ENCODE measurements at regions not wholly inside any gene's neighbourhood (a gene's known extent, or its start where the extent isn't known, plus 50 kb on each side); places are given as distances from the start of the nearest gene placed in this dataset.

GRCh38 chr3:118742760-118743159, 291.9 kb downstream of the IGSF11 start:
- no peak for TF ChIP-seq EZH2 (optimal IDR thresholded peaks at IDR 0.05; ENCODE audit: low read depth, low read length)
- TF ChIP-seq EZH2phosphoT487 (IDR thresholded peaks at IDR 0.05; ENCODE audit: low read length) = no peak
- no peak for TF ChIP-seq CTCF (IDR thresholded peaks at IDR 0.05; ENCODE audit: low read length)
- Histone ChIP-seq H2AFZ (ENCODE audit: low read length) (no peak overlapping the region), H3K9me2 (replicated peaks; ENCODE audit: insufficient read depth, low read length) (no peaks in the 10 kb centered on the region), H3K9ac (ENCODE audit: low read length) (no peak overlapping the region), H3K9me3 (replicated peaks; ENCODE audit: insufficient read depth, low read length) (no peaks in the 10 kb centered on the region), H3K79me2 (ENCODE audit: low read length) (no peaks in the 10 kb centered on the region), H3K36me3 (replicated peaks; ENCODE audit: insufficient read depth, low read length) (no peaks in the 10 kb centered on the region), H4K20me1 (ENCODE audit: insufficient read depth, low read length) (no peaks in the 10 kb centered on the region), H3K4me3 (ENCODE audit: low read length) (no peak overlapping the region), H3K27me3 (replicated peaks; ENCODE audit: insufficient read depth, low read length) (no peaks in the 10 kb centered on the region), H3K4me1 (ENCODE audit: low read length) (peaks cover 11% of the 10 kb centered on the region), H3F3A (ENCODE audit: insufficient read depth, low read length) (no peaks in the 10 kb centered on the region), H3K4me2 (ENCODE audit: low read depth, low read length) (no peak overlapping the region), H3K27ac (ENCODE audit: low read length) (no peak overlapping the region)
- DNase-seq = no peak

GRCh38 chr3:118744186-118744585, 290.5 kb downstream of the IGSF11 start:
- H3K36me3 ChIP-seq (replicated peaks; ENCODE audit: insufficient read depth, low read length) = no peaks in the 10 kb centered on the region
- DNase-seq = no peak
- H2AFZ ChIP-seq (ENCODE audit: low read length) = no peak overlapping the region
- no peak overlapping the region for H3K27ac ChIP-seq (ENCODE audit: low read length)
- H3F3A ChIP-seq (ENCODE audit: insufficient read depth, low read length) = no peaks in the 10 kb centered on the region
- no peak overlapping the region for H3K4me2 ChIP-seq (ENCODE audit: low read depth, low read length)
- H3K79me2 ChIP-seq (ENCODE audit: low read length) = no peaks in the 10 kb centered on the region
- H3K9ac ChIP-seq (ENCODE audit: low read length) = no peak overlapping the region
- H4K20me1 ChIP-seq (ENCODE audit: insufficient read depth, low read length) = no peaks in the 10 kb centered on the region
- H3K9me2 ChIP-seq (replicated peaks; ENCODE audit: insufficient read depth, low read length) = no peaks in the 10 kb centered on the region
- peaks cover 11% of the 10 kb centered on the region for H3K4me1 ChIP-seq (ENCODE audit: low read length)
- H3K4me3 ChIP-seq (ENCODE audit: low read length) = no peak overlapping the region
- H3K9me3 ChIP-seq (replicated peaks; ENCODE audit: insufficient read depth, low read length) = no peaks in the 10 kb centered on the region
- TF ChIP-seq EZH2phosphoT487 (IDR thresholded peaks at IDR 0.05; ENCODE audit: low read length) (no peak), CTCF (IDR thresholded peaks at IDR 0.05; ENCODE audit: low read length) (no peak), EZH2 (optimal IDR thresholded peaks at IDR 0.05; ENCODE audit: low read depth, low read length) (no peak)
- no peaks in the 10 kb centered on the region for H3K27me3 ChIP-seq (replicated peaks; ENCODE audit: insufficient read depth, low read length)

GRCh38 chr3:118754406-118755252, 280.0 kb downstream of the IGSF11 start:
- no peak for DNase-seq
- H4K20me1 ChIP-seq (ENCODE audit: insufficient read depth, low read length) = no peaks in the 10 kb centered on the region
- no peak overlapping the region for H3K4me3 ChIP-seq (ENCODE audit: low read length)
- no peaks in the 10 kb centered on the region for H3K4me1 ChIP-seq (ENCODE audit: low read length)
- TF ChIP-seq CTCF (IDR thresholded peaks at IDR 0.05; ENCODE audit: low read length) (no peak), EZH2phosphoT487 (IDR thresholded peaks at IDR 0.05; ENCODE audit: low read length) (no peak), EZH2 (optimal IDR thresholded peaks at IDR 0.05; ENCODE audit: low read depth, low read length) (no peak)
- H3F3A ChIP-seq (ENCODE audit: insufficient read depth, low read length) = no peaks in the 10 kb centered on the region
- no peak overlapping the region for H3K9ac ChIP-seq (ENCODE audit: low read length)
- no peak overlapping the region for H3K4me2 ChIP-seq (ENCODE audit: low read depth, low read length)
- no peak overlapping the region for H2AFZ ChIP-seq (ENCODE audit: low read length)
- H3K9me2 ChIP-seq (replicated peaks; ENCODE audit: insufficient read depth, low read length) = no peaks in the 10 kb centered on the region
- no peak overlapping the region for H3K27ac ChIP-seq (ENCODE audit: low read length)
- no peaks in the 10 kb centered on the region for H3K27me3 ChIP-seq (replicated peaks; ENCODE audit: insufficient read depth, low read length)
- no peaks in the 10 kb centered on the region for H3K9me3 ChIP-seq (replicated peaks; ENCODE audit: insufficient read depth, low read length)
- H3K79me2 ChIP-seq (ENCODE audit: low read length) = no peaks in the 10 kb centered on the region
- no peaks in the 10 kb centered on the region for H3K36me3 ChIP-seq (replicated peaks; ENCODE audit: insufficient read depth, low read length)

Measured in MM.1S (cell line).